HEK293 (cell line): ENCODE measurements at regions not wholly inside any gene's neighbourhood (a gene's known extent, or its start where the extent isn't known, plus 50 kb on each side); places are given as distances from the start of the nearest gene placed in this dataset.
A peak's percentile ranks its signal among the peaks of the same experiment; 100 is the strongest.

Experiments used
- CTCF ChIA-PET: fragments of 350-600 bp; formaldehyde crosslinking; extraction: SDS; loops from one replicate; lab custom pipeline; 2021; ENCODE audit warnings: antibody characterized with exemption; lab: Yijun Ruan, JAX
- POLR2A ChIA-PET: fragments of 300-600 bp; formaldehyde crosslinking; extraction: SDS; loops from one replicate; lab custom pipeline; 2020; ENCODE audit warnings: antibody characterized with exemption, inconsistent platforms; lab: Yijun Ruan, JAX
- H3K27ac ChIP-seq: fragments of 200-500 bp; sonication (Bioruptor generic); 2 replicates; pipeline ENCODE4 v1.5.1; 2014; ENCODE audit warnings: low read depth, low read length, control low read depth, inconsistent platforms; ENCODE audit errors: extremely low read depth
- H3K36me3 ChIP-seq, 2 experiments: fragments of 200-500 bp in 1 of 2; sonication (Bioruptor generic) in 1 of 2; 1 replicate in 1 of 2; 2 replicates in 1 of 2; pipeline ENCODE4 v1.5.1; 2014 to 2017; ENCODE audit warnings: inconsistent platforms in 2 of 2, low read length in 2 of 2; ENCODE audit not compliant: control insufficient read depth in 2 of 2, insufficient read depth in 1 of 2
- H3K4me1 ChIP-seq: fragments of 200-500 bp; sonication (Bioruptor generic); 2 replicates; pipeline ENCODE4 v1.5.1; 2014; ENCODE audit warnings: mild to moderate bottlenecking, low read length, inconsistent platforms; ENCODE audit not compliant: control insufficient read depth, insufficient read depth
- H3K4me3 ChIP-seq: 2 replicates; pipeline ENCODE4 v1.5.1; 2011; ENCODE audit warnings: low read depth, mild to moderate bottlenecking, control low read depth, low read length, moderate library complexity
- H3K9me3 ChIP-seq: fragments of 200-500 bp; sonication (Bioruptor generic); 2 replicates; pipeline ENCODE4 v1.5.1; 2014; ENCODE audit warnings: low read depth, low read length, inconsistent platforms; ENCODE audit not compliant: control insufficient read depth, insufficient read depth
- GLI4 ChIP-seq: fragments of 450-650 bp; formaldehyde crosslinking; IDR thresholded peaks from 2 replicates; pipeline ENCODE4 v1.5.1; 2016; ENCODE audit warnings: missing biosample characterization, missing genetic modification characterization
- IKZF3 ChIP-seq: fragments of 450-650 bp; IDR thresholded peaks from 2 replicates; pipeline ENCODE4 v1.5.0; 2018; ENCODE audit warnings: missing biosample characterization, mild to moderate bottlenecking, missing genetic modification characterization, moderate library complexity
- KLF9 ChIP-seq: fragments of 450-650 bp; formaldehyde crosslinking; IDR thresholded peaks from 2 replicates; pipeline ENCODE4 v1.5.1; 2016; ENCODE audit warnings: missing biosample characterization, missing genetic modification characterization, low read depth
- WT1 ChIP-seq: fragments of 450-650 bp; formaldehyde crosslinking; IDR thresholded peaks from 2 replicates; pipeline ENCODE4 v1.5.1; 2016; ENCODE audit warnings: missing biosample characterization, missing genetic modification characterization
- ZBTB1 ChIP-seq: fragments of 450-650 bp; formaldehyde crosslinking; IDR thresholded peaks from 2 replicates; pipeline ENCODE4 v1.5.1; 2016; ENCODE audit warnings: missing biosample characterization, missing genetic modification characterization
- ZBTB20 ChIP-seq: fragments of 450-650 bp; formaldehyde crosslinking; IDR thresholded peaks from 2 replicates; pipeline ENCODE4 v1.5.1; 2016; ENCODE audit warnings: missing biosample characterization, missing genetic modification characterization
- ZBTB48 ChIP-seq: fragments of 450-650 bp; formaldehyde crosslinking; IDR thresholded peaks from 2 replicates; pipeline ENCODE4 v1.5.1; 2016; ENCODE audit warnings: missing biosample characterization, missing genetic modification characterization
- ZFP3 ChIP-seq: fragments of 450-650 bp; formaldehyde crosslinking; IDR thresholded peaks from 2 replicates; pipeline ENCODE4 v1.5.1; 2016; ENCODE audit warnings: low read depth, missing biosample characterization, missing genetic modification characterization
- ZNF175 ChIP-seq: fragments of 450-650 bp; formaldehyde crosslinking; IDR thresholded peaks from 2 replicates; pipeline ENCODE4 v1.5.1; 2016; ENCODE audit warnings: missing biosample characterization, missing genetic modification characterization
- ZNF366 ChIP-seq: fragments of 450-650 bp; formaldehyde crosslinking; conservative IDR thresholded peaks from 2 replicates; pipeline ENCODE4 v1.5.1; 2016; ENCODE audit warnings: missing biosample characterization, missing genetic modification characterization
- ZNF404 ChIP-seq: fragments of 450-650 bp; formaldehyde crosslinking; IDR thresholded peaks from 2 replicates; pipeline ENCODE4 v1.5.1; 2017; ENCODE audit warnings: missing biosample characterization, missing genetic modification characterization
- ZNF560 ChIP-seq: fragments of 450-650 bp; formaldehyde crosslinking; IDR thresholded peaks from 2 replicates; pipeline ENCODE4 v1.5.1; 2017; ENCODE audit warnings: missing biosample characterization, missing genetic modification characterization, borderline replicate concordance
- ZNF571 ChIP-seq: fragments of 450-650 bp; formaldehyde crosslinking; IDR thresholded peaks from 2 replicates; pipeline ENCODE4 v1.5.0; 2017; ENCODE audit warnings: missing biosample characterization, missing genetic modification characterization
- TF ChIP-seq, protein P1 (sequence below): fragments of 450-650 bp; formaldehyde crosslinking; IDR thresholded peaks from 2 replicates; pipeline ENCODE4 v1.5.1; 2017; ENCODE audit warnings: missing biosample characterization, missing genetic modification characterization
- TF ChIP-seq, protein P2 (sequence below): fragments of 450-650 bp; formaldehyde crosslinking; IDR thresholded peaks from 2 replicates; pipeline ENCODE4 v1.5.1; 2016; ENCODE audit warnings: missing biosample characterization, missing genetic modification characterization
- TF ChIP-seq, protein P3 (sequence below): fragments of 450-650 bp; formaldehyde crosslinking; IDR thresholded peaks from 2 replicates; pipeline ENCODE4 v1.5.1; 2017; ENCODE audit warnings: missing biosample characterization, mild to moderate bottlenecking, missing genetic modification characterization, moderate library complexity
- TF ChIP-seq, protein P4 (sequence below): fragments of 450-650 bp; formaldehyde crosslinking; IDR thresholded peaks from 2 replicates; pipeline ENCODE4 v1.5.1; 2016; ENCODE audit warnings: missing biosample characterization, missing genetic modification characterization
- TF ChIP-seq, protein P5 (sequence below): fragments of 450-650 bp; formaldehyde crosslinking; conservative IDR thresholded peaks from 2 replicates; pipeline ENCODE4 v1.5.1; 2016; ENCODE audit warnings: low read depth, missing biosample characterization, missing genetic modification characterization

DNA sequence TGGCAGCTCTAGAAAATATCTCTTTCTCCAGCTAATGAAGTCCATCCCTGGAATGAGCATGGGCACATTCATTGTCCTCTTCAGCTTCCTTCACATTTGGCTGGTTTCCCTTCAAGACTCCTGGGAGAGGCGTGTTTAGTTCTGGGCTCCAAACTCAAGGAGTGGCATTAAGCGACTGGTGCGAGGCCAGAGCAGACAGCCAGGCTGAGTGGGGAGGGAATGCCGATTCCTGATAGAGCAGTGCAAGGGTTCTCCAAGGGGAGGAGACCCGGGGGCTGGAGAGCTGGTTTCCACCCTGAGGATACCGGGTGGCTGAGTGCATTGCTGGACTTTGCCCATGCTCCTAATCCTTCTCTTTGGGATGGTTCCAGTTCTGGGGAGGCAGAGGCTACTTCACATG is 372.1 kb downstream of the RPS24 start:
- Histone ChIP-seq H3K27ac (no peak overlapping the region), H3K4me3 (no peak overlapping the region), H3K9me3 (no peaks in the 10 kb centered on the region), H3K36me3 (no peaks in the 10 kb centered on the region), H3K4me1 (peaks cover 3% of the 10 kb centered on the region; the same call in 1 of the 2 replicates)
- TF ChIP-seq ZBTB48 (tag by site-specific recombination) (no peak), KLF9 (tag by site-specific recombination) (no peak), ZBTB20 (tag by site-specific recombination) (no peak), ZNF560 (tag by site-specific recombination) (no peak), WT1 (no peak), ZNF571 (tag by site-specific recombination) (no peak)
- TF ChIP-seq, protein P1, sequence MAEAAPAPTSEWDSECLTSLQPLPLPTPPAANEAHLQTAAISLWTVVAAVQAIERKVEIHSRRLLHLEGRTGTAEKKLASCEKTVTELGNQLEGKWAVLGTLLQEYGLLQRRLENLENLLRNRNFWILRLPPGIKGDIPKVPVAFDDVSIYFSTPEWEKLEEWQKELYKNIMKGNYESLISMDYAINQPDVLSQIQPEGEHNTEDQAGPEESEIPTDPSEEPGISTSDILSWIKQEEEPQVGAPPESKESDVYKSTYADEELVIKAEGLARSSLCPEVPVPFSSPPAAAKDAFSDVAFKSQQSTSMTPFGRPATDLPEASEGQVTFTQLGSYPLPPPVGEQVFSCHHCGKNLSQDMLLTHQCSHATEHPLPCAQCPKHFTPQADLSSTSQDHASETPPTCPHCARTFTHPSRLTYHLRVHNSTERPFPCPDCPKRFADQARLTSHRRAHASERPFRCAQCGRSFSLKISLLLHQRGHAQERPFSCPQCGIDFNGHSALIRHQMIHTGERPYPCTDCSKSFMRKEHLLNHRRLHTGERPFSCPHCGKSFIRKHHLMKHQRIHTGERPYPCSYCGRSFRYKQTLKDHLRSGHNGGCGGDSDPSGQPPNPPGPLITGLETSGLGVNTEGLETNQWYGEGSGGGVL, result no peak
- ChIA-PET CTCF (interaction anchor here (1.5 kb wide), 1 partner anchor 358 kb away, joined by 3 read pairs; no protein-coding TSS in a partner anchor), POLR2A (no interaction called here)

DNA sequence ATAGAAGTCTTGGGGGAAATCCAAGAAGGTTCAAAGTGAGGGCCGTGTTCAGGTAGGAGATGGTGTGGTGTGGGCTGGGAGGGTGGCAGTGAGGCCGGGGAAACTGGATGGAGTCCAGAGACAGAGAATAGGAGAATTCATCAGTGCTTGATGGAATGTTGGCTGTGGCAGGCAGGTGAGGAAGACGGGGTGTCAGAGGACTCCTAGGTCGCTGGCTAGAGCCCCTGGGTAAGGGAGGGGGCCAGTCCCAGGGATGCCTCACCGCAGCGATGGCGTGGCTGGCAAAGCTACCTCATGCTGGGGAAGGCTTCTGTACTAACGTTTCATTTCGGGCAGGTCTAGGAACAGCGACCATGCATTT is 373.0 kb downstream of the RPS24 start:
- Histone ChIP-seq H3K4me3 (peak overlapping the region; percentile 55), H3K9me3 (no peaks in the 10 kb centered on the region), H3K36me3 (no peaks in the 10 kb centered on the region), H3K27ac (no peak overlapping the region), H3K4me1 (peaks cover 3% of the 10 kb centered on the region; the same call in 1 of the 2 replicates)
- TF ChIP-seq GLI4 (tag by site-specific recombination), result no peak
- TF ChIP-seq ZBTB1 (tag by site-specific recombination), result no peak
- TF ChIP-seq, protein P2, sequence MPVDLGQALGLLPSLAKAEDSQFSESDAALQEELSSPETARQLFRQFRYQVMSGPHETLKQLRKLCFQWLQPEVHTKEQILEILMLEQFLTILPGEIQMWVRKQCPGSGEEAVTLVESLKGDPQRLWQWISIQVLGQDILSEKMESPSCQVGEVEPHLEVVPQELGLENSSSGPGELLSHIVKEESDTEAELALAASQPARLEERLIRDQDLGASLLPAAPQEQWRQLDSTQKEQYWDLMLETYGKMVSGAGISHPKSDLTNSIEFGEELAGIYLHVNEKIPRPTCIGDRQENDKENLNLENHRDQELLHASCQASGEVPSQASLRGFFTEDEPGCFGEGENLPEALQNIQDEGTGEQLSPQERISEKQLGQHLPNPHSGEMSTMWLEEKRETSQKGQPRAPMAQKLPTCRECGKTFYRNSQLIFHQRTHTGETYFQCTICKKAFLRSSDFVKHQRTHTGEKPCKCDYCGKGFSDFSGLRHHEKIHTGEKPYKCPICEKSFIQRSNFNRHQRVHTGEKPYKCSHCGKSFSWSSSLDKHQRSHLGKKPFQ (tag by site-specific recombination), result no peak
- peak; percentile 50; the same call in 1 of the 2 replicates for TF ChIP-seq ZFP3 (tag by site-specific recombination)
- CTCF ChIA-PET, result interaction anchor here (0.6 to 1.5 kb wide), 3 partner anchors 234 to 359 kb away, joined by 3 read pairs; no protein-coding TSS in a partner anchor
- POLR2A ChIA-PET, result no interaction called here

DNA sequence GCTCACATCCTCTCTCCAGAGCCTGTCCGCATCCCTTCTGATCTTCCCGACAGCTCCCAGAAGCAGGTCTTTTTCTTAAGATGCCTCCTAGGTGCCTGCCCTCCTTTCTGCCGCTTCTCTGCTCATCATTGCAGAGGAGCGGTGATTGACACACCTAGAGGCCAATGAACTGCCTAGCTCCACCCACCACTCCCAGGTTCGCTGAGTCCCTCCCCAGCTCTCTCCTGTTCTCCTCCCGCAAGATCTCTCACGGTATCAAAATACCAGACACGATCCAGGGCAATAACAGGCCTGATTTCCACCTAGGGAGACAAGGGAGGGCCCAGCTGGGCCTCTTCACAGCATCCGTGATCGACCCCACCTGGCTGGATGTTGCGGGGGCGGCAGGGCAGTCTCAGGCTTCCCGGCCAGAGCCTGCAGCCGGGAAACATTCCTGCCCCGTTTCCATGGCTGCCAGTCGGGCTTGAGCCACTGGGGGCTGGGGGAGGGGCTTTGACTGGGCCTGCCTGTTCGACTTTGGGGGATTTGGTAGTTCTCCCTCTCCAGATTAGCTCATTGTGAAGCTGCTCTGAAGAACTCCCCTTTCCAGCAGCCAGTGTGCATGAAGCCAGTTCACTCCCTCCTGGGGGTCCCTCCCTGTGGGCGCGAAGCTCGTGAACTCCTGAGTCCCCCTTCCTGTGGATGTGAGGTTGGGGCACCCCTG is 373.5 kb downstream of the RPS24 start:
- CTCF ChIA-PET, result interaction anchor here (0.6 to 1.5 kb wide), 4 partner anchors 24 to 359 kb away, joined by 3 read pairs; no protein-coding TSS in a partner anchor
- H3K4me3 ChIP-seq, result peak overlapping the region; percentile 55
- POLR2A ChIA-PET, result no interaction called here
- peaks cover 3% of the 10 kb centered on the region; the same call in 1 of the 2 replicates for H3K4me1 ChIP-seq
- no peak overlapping the region for H3K27ac ChIP-seq
- no peaks in the 10 kb centered on the region for H3K36me3 ChIP-seq
- no peaks in the 10 kb centered on the region for H3K9me3 ChIP-seq
- peak; percentile 83 for TF ChIP-seq ZNF366 (tag by site-specific recombination)
- TF ChIP-seq, protein P3, sequence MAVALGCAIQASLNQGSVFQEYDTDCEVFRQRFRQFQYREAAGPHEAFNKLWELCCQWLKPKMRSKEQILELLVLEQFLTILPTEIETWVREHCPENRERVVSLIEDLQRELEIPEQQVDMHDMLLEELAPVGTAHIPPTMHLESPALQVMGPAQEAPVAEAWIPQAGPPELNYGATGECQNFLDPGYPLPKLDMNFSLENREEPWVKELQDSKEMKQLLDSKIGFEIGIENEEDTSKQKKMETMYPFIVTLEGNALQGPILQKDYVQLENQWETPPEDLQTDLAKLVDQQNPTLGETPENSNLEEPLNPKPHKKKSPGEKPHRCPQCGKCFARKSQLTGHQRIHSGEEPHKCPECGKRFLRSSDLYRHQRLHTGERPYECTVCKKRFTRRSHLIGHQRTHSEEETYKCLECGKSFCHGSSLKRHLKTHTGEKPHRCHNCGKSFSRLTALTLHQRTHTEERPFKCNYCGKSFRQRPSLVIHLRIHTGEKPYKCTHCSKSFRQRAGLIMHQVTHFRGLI (tag by site-specific recombination), result 0 out of 2 replicates have a peak, but pooled peaks have one; percentile 14
- peak; percentile 93 for TF ChIP-seq IKZF3
- TF ChIP-seq, protein P4, sequence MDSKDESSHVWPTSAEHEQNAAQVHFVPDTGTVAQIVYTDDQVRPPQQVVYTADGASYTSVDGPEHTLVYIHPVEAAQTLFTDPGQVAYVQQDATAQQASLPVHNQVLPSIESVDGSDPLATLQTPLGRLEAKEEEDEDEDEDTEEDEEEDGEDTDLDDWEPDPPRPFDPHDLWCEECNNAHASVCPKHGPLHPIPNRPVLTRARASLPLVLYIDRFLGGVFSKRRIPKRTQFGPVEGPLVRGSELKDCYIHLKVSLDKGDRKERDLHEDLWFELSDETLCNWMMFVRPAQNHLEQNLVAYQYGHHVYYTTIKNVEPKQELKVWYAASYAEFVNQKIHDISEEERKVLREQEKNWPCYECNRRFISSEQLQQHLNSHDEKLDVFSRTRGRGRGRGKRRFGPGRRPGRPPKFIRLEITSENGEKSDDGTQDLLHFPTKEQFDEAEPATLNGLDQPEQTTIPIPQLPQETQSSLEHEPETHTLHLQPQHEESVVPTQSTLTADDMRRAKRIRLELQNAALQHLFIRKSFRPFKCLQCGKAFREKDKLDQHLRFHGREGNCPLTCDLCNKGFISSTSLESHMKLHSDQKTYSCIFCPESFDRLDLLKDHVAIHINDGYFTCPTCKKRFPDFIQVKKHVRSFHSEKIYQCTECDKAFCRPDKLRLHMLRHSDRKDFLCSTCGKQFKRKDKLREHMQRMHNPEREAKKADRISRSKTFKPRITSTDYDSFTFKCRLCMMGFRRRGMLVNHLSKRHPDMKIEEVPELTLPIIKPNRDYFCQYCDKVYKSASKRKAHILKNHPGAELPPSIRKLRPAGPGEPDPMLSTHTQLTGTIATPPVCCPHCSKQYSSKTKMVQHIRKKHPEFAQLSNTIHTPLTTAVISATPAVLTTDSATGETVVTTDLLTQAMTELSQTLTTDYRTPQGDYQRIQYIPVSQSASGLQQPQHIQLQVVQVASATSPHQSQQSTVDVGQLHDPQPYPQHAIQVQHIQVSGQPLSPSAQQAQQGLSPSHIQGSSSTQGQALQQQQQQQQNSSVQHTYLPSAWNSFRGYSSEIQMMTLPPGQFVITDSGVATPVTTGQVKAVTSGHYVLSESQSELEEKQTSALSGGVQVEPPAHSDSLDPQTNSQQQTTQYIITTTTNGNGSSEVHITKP (tag by site-specific recombination), result peak; percentile 79
- TF ChIP-seq, protein P5, sequence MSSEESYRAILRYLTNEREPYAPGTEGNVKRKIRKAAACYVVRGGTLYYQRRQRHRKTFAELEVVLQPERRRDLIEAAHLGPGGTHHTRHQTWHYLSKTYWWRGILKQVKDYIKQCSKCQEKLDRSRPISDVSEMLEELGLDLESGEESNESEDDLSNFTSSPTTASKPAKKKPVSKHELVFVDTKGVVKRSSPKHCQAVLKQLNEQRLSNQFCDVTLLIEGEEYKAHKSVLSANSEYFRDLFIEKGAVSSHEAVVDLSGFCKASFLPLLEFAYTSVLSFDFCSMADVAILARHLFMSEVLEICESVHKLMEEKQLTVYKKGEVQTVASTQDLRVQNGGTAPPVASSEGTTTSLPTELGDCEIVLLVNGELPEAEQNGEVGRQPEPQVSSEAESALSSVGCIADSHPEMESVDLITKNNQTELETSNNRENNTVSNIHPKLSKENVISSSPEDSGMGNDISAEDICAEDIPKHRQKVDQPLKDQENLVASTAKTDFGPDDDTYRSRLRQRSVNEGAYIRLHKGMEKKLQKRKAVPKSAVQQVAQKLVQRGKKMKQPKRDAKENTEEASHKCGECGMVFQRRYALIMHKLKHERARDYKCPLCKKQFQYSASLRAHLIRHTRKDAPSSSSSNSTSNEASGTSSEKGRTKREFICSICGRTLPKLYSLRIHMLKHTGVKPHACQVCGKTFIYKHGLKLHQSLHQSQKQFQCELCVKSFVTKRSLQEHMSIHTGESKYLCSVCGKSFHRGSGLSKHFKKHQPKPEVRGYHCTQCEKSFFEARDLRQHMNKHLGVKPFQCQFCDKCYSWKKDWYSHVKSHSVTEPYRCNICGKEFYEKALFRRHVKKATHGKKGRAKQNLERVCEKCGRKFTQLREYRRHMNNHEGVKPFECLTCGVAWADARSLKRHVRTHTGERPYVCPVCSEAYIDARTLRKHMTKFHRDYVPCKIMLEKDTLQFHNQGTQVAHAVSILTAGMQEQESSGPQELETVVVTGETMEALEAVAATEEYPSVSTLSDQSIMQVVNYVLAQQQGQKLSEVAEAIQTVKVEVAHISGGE (tag by site-specific recombination), result no peak
- no peak for TF ChIP-seq ZNF404
- TF ChIP-seq ZNF175, result no peak
